Nephron progenitor cell (in vitro differentiated cells): ENCODE measurements at regions not wholly inside any gene's neighbourhood (a gene's known extent, or its start where the extent isn't known, plus 50 kb on each side); places are given as distances from the start of the nearest gene placed in this dataset.

Experiments used
- DNase-seq: peaks from one replicate; pipeline ENCODE4 v3.0.0; 2021
- H3K27ac Mint-ChIP-seq: 2 replicates; pipeline ENCODE4 v1.8.0; 2021; ENCODE audit warnings: mild to moderate bottlenecking, moderate library complexity, mixed read lengths
- H3K27me3 Mint-ChIP-seq: 2 replicates; pipeline ENCODE4 v1.8.0; 2021; ENCODE audit warnings: mild to moderate bottlenecking, low read depth, mixed read lengths; ENCODE audit not compliant: poor library complexity
- H3K36me3 Mint-ChIP-seq: 2 replicates; pipeline ENCODE4 v1.8.0; 2021; ENCODE audit warnings: low read depth, mixed read lengths
- H3K4me1 Mint-ChIP-seq: 2 replicates; pipeline ENCODE4 v1.8.0; 2021; ENCODE audit warnings: mixed read lengths
- H3K4me3 Mint-ChIP-seq: 2 replicates; pipeline ENCODE4 v1.8.0; 2021; ENCODE audit warnings: mild to moderate bottlenecking, moderate library complexity, mixed read lengths
- H3K9me3 Mint-ChIP-seq: 2 replicates; pipeline ENCODE4 v1.8.0; 2021; ENCODE audit warnings: mild to moderate bottlenecking, moderate library complexity, mixed read lengths
- CTCF ChIP-seq: fragments of 200-600 bp; sonication (generic); IDR thresholded peaks from 2 replicates; pipeline ENCODE4 v1.5.0; 2021; ENCODE audit warnings: antibody characterized with exemption

- Mint-ChIP-seq H3K36me3 (peaks cover 6% of the 10 kb centered on the region), H3K9me3 (peaks cover 16% of the 10 kb centered on the region), H3K4me1 (peaks cover 56% of the 10 kb centered on the region), H3K27ac (peak overlapping the region; percentile 15), H3K27me3 (peaks cover 15% of the 10 kb centered on the region), H3K4me3 (no peak overlapping the region)
- no peak for DNase-seq
- TF ChIP-seq CTCF = no peak
Observed at GRCh38 chr9:96133321-96134021, 168.5 kb downstream of the HSD17B3 start.

- DNase-seq = no peak
- Mint-ChIP-seq H3K4me3 (no peak overlapping the region), H3K9me3 (peaks cover 21% of the 10 kb centered on the region), H3K4me1 (peaks cover 59% of the 10 kb centered on the region), H3K27ac (no peak overlapping the region), H3K36me3 (peaks cover 6% of the 10 kb centered on the region), H3K27me3 (peaks cover 16% of the 10 kb centered on the region)
- TF ChIP-seq CTCF = no peak
Observed at GRCh38 chr9:96131825-96132224, 170.2 kb downstream of the HSD17B3 start.

DNA sequence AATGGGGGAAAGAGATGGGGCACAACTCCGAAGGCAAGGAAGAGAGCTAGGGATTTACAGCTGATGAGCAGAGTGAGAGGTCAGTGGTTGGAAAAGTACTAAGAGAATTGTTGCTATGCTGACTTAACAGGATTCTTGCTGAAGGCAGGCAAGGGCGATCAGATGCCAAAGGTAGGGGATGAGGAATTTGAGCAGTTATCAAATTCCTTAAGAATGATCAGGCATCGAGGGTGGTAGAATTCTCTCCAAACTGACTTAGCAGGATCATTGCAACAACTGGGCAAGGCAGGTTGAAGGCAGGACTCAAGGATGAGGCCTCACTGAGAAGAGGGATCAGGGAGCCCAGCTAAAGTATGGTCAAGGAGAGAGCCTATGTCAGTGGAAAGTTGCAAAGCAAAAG, 171.0 kb downstream of the HSD17B3 start:
- no peak for TF ChIP-seq CTCF
- Mint-ChIP-seq H3K27ac (no peak overlapping the region), H3K4me3 (no peak overlapping the region), H3K36me3 (peaks cover 6% of the 10 kb centered on the region), H3K4me1 (peaks cover 63% of the 10 kb centered on the region), H3K9me3 (peaks cover 21% of the 10 kb centered on the region), H3K27me3 (peaks cover 17% of the 10 kb centered on the region)
- DNase-seq = no peak

DNA sequence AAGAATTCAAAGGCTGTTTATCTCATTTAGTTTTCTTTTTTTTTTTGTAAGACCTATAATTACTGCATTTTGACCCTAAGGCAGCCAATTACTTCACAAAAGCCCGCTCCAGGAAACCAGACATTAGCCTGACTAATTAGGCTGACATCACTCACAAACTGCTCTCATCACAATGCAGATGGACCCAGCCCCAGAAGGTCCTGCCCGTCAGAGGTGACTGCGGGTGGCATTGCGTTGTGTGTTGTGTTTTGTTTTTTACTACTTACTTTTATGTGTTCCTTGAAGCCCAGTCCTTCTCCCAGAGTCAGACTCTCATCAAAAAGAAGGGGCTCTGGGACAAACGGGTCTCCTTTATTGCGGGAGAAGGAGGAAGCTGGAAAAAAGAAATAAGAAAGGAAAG, 172.2 kb downstream of the HSD17B3 start:
- no peak overlapping the region for H3K27ac Mint-ChIP-seq
- peaks cover 21% of the 10 kb centered on the region for H3K9me3 Mint-ChIP-seq
- H3K27me3 Mint-ChIP-seq = peaks cover 23% of the 10 kb centered on the region
- no peak for DNase-seq
- H3K4me3 Mint-ChIP-seq = peak overlapping the region; percentile 40
- peaks cover 59% of the 10 kb centered on the region for H3K4me1 Mint-ChIP-seq
- H3K36me3 Mint-ChIP-seq = peaks cover 6% of the 10 kb centered on the region
- TF ChIP-seq CTCF = no peak

- H3K27me3 Mint-ChIP-seq = peaks cover 30% of the 10 kb centered on the region
- peaks cover 56% of the 10 kb centered on the region for H3K4me1 Mint-ChIP-seq
- no peak overlapping the region for H3K27ac Mint-ChIP-seq
- DNase-seq = no peak
- peaks cover 6% of the 10 kb centered on the region for H3K36me3 Mint-ChIP-seq
- no peak for TF ChIP-seq CTCF
- peaks cover 17% of the 10 kb centered on the region for H3K9me3 Mint-ChIP-seq
- H3K4me3 Mint-ChIP-seq = no peak overlapping the region
Observed at GRCh38 chr9:96128880-96129279, 173.1 kb downstream of the HSD17B3 start.

- no peak overlapping the region for H3K4me3 Mint-ChIP-seq
- H3K27ac Mint-ChIP-seq = no peak overlapping the region
- H3K36me3 Mint-ChIP-seq = peaks cover 5% of the 10 kb centered on the region
- TF ChIP-seq CTCF = no peak
- peaks cover 27% of the 10 kb centered on the region for H3K27me3 Mint-ChIP-seq
- H3K4me1 Mint-ChIP-seq = peaks cover 43% of the 10 kb centered on the region
- DNase-seq = peak; percentile 27
- H3K9me3 Mint-ChIP-seq = peaks cover 17% of the 10 kb centered on the region
Observed at GRCh38 chr9:96126321-96126881, 175.6 kb downstream of the HSD17B3 start.
